GM19468 (cell line): ENCODE measurements at regions not wholly inside any gene's neighbourhood (a gene's known extent, or its start where the extent isn't known, plus 50 kb on each side); places are given as distances from the start of the nearest gene placed in this dataset.

ENCODE experiments used
- ATAC-seq: cut with Tn5 transposase; IDR thresholded peaks from one replicate; pipeline ENCODE4 v1.9.1; 2021; ENCODE audit warnings: mild to moderate bottlenecking, moderate library complexity, moderate number of reproducible peaks; ENCODE audit not compliant: unreplicated experiment; ENCODE audit errors: extremely low read depth

- ATAC-seq = no peak
These were observed 428.2 kb upstream of the CTNND2 start for GRCh38 chr5:12332480-12332879.

DNA sequence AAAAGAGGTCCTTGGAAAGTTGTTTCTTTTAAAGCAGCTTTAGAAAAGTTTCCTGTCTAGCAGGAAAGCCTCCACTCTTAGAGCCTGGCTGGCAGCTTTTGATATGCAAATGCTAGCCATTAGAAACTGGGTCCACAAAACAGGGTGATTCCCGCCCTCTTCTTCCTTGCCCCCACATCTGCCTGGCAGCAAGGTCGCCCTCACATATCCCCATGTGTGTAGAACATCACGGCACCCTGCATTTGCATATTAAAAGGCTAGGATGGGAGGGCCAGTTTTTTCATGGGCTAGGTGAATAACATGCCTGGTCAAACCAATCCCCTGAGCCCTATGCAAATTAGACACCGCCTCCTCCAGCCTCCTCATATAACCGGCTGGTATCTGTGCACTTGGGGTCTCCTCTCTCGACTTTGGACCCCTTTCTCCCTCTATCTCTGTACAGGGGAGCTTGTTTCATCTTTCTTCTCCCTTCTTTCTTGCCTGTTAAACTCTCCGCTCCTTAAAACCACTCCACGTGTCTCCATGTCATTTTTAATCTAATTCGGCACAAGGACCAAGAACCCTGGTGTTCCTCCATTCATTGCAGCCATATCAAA lies 426.8 kb upstream of the CTNND2 start:
- no peak for ATAC-seq

DNA sequence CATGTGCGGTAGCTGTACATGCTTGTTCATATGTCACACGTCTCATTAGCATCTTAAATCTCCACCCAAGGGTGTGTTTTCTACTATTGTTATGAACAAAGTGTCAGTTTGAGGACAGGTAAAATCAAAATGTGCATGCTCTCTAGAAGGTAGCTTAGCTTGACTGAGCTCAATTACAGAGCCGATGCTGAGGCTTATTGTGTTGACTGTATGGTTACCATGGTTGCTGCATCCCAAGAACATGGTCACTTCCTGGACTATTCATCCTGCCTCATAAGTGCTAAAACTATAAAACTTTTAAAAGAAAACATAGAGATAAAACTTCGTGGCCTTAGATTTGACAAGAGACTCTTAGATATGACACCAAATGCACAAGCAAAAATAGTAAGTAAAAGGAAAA lies 426.1 kb upstream of the CTNND2 start:
- no peak for ATAC-seq

GRCh38 chr5:12323637-12324229 lies 419.5 kb upstream of the CTNND2 start:
- ATAC-seq = no peak

DNA sequence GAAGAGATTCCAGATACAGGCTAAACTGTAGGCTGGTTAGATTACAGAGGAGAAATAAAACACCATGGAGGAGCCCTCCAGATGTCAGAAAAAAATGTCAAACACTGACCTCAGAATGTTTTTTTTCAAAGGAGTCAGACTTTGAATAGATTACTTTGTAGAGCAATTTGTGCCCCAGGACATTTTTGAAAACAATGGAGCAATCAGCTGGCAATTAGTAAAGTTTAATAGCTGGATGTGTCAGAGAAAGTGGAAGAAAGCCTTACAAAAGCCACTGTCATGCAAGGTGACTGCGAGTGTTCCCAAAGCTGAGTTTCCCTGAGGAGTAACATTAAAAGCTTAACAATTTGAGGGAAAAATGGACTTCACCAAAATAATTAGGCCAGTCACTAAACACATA lies 417.8 kb upstream of the CTNND2 start:
- no peak for ATAC-seq

DNA sequence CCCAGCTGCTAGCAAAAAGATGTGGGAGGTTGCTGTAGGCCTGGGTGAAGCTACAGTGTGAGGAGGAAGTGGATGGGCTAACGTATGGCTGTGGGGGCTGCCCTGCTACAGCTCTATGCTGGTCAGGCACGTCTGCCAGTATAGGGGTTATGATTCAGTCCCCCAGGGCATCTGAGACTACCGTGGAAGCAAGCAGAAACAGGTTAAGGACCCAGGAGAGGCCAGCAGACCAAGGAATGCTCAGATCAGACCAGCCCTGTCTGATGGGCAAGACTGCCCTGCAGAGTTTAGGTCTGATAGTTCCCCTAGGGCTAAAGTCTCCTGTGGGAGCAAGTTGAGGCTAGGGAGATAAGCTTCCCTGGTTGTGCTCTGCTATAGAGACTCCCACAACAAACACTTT lies 416.1 kb upstream of the CTNND2 start:
- no peak for ATAC-seq

DNA sequence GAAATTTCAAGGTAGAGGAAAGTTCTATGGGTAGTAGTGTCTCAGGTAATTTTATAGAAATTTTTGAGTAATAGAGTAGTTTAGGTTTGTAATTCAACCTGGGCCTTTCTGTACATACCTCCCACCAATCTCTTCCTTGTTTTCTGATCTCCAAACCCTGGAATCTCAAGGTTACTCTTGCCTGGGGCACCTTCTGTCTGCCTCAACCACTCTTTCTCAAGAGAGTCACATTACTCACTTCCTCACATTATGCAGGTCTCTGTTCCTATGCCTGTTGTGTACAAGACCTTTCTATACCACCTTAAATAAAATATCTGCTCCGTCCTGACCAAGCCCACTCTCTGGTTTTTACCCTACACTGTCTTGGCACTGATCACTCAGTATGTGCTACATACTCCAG lies 412.6 kb upstream of the CTNND2 start:
- no peak for ATAC-seq

DNA sequence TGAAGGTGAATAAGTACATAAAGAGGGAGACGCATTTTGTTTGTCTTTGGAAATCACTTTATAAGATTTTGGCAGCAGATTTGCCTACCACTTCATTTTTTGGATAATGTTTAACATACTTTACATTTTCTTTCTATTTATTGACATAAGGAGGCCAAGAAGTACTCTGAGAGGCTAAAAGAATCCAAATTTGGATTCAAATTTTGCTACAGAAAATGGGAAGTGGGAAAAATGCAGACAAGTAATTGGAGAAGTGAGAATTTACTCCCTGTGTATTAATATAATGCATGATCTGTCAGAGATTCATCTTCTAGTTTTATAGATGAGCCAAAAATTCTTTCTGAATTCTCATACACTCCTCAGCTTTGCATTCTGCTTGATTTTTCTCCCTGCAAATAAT lies 411.2 kb upstream of the CTNND2 start:
- ATAC-seq = no peak

DNA sequence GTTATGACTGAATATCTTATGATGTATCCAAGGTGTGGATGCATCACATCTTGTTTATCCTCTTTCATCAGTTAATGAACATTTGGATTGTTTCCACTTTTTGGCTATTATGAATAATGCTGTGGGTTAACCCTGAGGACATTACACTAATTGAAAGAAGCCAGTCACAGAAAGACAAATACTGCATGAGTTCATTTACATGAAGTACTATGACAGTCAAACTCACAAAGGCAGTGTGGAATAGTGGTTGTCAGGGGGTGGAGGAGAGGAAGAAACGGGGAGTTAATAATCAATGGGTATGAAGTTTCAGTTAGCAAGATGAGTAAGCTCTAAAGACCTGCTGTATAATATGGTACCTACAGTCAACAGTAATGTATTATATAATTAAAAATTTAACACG lies 409.4 kb upstream of the CTNND2 start:
- ATAC-seq = peak; percentile 91

DNA sequence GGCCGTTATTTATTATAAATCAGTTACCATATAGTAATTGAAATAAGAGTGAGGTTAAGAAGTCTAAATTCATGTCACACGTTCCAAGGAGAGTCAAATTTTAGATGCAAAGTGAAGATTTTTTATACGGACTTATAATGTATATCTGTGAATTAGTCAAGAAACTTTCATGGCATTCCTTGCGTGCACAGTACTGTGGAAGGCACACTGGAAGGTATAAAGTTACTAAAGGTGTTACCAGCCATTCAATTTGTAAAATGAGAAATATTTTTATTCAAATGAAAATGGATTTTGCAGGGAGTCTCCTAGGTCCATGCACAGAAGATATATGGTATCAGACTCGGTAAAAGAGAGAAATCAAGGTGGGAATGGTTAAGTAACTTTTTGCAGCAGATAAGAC lies 408.1 kb upstream of the CTNND2 start:
- no peak for ATAC-seq

DNA sequence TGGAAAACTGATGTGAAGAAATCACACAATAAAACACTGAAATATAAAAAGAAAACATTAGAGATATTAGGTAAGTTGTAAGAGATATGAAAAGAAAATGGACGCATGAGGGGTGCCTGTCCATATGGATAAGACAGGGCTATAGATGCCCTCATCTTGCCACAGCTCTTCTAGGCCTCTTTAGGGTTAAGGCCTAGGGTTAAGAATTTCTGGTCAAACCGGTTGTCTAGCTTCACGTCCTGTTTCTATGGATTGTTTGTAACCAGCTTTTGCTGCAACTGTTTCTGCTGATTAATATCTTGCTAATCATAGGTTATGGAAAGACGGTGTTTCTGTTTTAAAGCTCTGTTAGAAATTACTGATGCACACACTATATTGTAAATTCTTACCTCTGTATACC lies 389.9 kb upstream of the CTNND2 start:
- ATAC-seq = no peak

- no peak for ATAC-seq
These were observed 388.5 kb upstream of the CTNND2 start for GRCh38 chr5:12292610-12293204.

DNA sequence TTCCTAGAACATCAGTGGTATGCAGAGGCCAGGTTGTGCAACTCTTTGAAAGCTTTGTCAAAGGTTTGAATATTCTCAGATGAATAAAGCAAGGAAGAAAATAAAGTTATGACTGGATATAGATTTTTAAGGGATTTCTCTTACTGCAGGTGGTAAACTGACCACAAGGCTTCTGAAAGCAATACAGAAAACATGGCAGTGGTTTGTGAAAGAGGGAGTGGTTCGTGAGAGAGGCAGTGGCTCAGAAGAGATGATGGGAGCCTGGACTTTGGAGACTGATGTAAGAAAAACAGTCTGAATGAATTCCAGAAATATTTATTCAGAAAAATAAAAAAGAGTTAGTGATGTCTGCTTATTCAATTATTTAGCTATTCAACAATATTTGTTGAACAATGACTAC lies 380.4 kb upstream of the CTNND2 start:
- no peak for ATAC-seq

DNA sequence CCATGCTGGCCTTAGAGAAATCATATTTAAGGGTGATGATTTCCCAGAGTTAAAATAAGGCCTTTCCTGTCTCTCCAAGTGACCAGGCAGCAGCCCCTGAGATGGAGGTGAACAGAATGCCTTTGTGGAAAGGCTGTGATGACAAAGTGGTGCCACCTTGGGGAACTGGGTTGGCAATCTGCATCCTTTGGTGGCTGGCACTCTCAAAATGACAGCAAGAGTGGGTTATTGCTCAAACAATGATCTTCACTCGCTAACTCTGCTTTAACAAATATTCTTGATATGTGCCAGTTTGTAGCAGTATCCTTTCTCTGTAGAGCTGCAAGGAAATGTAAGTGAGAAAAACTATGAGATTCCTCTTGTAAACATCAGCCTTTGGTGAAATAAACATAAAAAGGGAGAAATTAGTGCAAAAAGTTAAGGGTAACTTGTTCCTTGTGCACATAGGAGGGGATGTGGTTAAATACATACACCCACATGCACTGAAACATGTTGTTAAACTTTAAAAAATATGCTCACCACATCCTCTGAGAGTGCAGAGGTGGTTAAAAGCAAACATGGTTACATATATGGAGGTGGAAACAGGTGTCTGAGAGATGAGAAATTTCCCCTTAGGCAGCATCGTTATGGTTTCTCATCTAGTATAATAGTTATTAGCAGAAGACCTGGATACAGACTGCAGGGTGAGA lies 373.4 kb upstream of the CTNND2 start:
- peak; percentile 98 for ATAC-seq

- no peak for ATAC-seq
These were observed 370.0 kb upstream of the CTNND2 start for GRCh38 chr5:12274236-12274635.

DNA sequence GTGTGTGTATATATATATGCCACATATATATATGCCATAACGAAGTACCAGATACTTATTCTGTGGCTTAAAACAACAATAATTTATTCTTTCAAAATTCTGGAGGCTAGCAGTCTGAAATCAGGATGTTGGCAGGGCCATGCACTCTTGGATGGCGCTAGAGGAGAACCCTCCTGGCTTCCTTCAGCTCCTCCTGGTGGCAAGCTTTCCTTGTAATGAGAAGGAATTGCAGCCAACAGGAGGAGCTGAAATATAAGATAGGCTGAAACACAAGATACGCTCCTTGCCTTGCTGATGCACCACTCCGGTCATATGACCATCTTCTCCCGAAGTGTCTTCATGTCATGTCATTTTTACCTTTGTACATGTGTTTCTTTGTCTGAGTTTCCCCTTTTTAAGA lies 368.1 kb upstream of the CTNND2 start:
- no peak for ATAC-seq

DNA sequence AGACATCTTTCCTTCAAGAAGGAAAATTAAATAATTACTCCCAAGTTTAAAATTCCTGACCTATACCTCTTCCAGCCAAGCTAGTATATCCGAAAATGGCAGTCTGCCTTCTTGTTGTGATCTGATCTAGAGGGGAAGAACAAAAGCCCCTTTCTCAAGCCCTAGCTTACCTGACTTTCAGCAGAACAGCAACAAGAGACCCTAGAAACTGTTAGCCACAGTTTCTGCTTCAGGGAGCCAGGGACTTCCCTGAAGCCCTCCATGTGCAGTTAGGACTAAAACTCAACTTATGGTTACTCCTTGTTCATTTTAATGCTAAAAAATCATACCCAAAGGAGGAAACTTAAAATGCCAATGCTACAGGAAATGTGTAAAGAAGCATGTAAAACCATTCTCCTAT lies 366.7 kb upstream of the CTNND2 start:
- no peak for ATAC-seq

GRCh38 chr5:12269164-12269563 lies 364.9 kb upstream of the CTNND2 start:
- ATAC-seq = no peak

GRCh38 chr5:12258549-12258948 lies 354.3 kb upstream of the CTNND2 start:
- no peak for ATAC-seq

- no peak for ATAC-seq
These were observed 346.2 kb upstream of the CTNND2 start for GRCh38 chr5:12250454-12250853.

- ATAC-seq = no peak
These were observed 344.6 kb upstream of the CTNND2 start for GRCh38 chr5:12248831-12249230.

DNA sequence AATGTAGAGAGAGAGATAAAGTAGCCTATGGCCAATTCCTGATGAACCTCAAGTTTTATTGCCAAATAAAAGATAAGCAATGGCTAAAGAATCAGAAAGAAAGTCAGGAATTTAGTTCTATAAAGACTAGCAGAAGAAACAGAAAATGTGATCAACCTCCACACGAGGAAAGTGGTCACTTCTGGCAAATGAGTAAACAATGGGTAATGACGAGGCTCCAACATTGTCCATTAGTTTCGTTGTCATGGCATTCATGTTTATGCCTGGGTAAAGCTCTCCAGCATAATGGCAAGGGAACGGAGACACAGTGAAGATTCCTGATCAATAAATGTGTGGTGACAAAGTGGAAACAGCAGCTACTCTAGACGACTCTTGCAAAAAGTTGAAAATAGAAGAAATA lies 341.8 kb upstream of the CTNND2 start:
- ATAC-seq = no peak
